ENCODE measurements at regions not wholly inside any gene's neighbourhood (a gene's known extent, or its start where the extent isn't known, plus 50 kb on each side); places are given as distances from the start of the nearest gene placed in this dataset.
"Not testable (repeated sequence)": the region's sequence is repeated elsewhere in the genome, so short reads cannot be mapped to it uniquely, and the experiment has no call there.

GRCh38 chr7:142602756-142603155 lies 146.5 kb upstream of the PRSS1 start:
- DNase-seq, result no peak

GRCh38 chr7:142602183-142602582 lies 147.1 kb upstream of the PRSS1 start:
- DNase-seq, result no peak

GRCh38 chr7:142598297-142598696 lies 151.0 kb upstream of the PRSS1 start:
- no peak for DNase-seq

- DNase-seq, result no peak
These were observed 151.7 kb upstream of the PRSS1 start for GRCh38 chr7:142597547-142597946.

- DNase-seq, result no peak
These were observed 153.3 kb upstream of the PRSS1 start for GRCh38 chr7:142595816-142596516.

GRCh38 chr7:142594078-142594477 lies 155.2 kb upstream of the PRSS1 start:
- no peak for DNase-seq

GRCh38 chr7:142593106-142593505 lies 156.2 kb upstream of the PRSS1 start:
- no peak for DNase-seq

GRCh38 chr7:142592664-142593063 lies 156.6 kb upstream of the PRSS1 start:
- no peak for DNase-seq

- no peak for DNase-seq
These were observed 157.0 kb upstream of the PRSS1 start for GRCh38 chr7:142592231-142592630.

- DNase-seq, result no peak
These were observed 158.3 kb upstream of the PRSS1 start for GRCh38 chr7:142590830-142591457.

GRCh38 chr7:142590077-142590476 lies 159.2 kb upstream of the PRSS1 start:
- no peak for DNase-seq

- peak; percentile 84 to 93 (median 92) for DNase-seq
These were observed 161.6 kb upstream of the PRSS1 start for GRCh38 chr7:142587578-142588191.

- no peak for DNase-seq
These were observed 162.7 kb upstream of the PRSS1 start for GRCh38 chr7:142586611-142587010.

GRCh38 chr7:142585425-142585824 lies 163.8 kb upstream of the PRSS1 start:
- DNase-seq, result no peak

GRCh38 chr7:142584765-142585164 lies 164.5 kb upstream of the PRSS1 start:
- DNase-seq, result peak in 2 of 3 donors; percentile 35 to 58

GRCh38 chr7:142583446-142583845 lies 165.8 kb upstream of the PRSS1 start:
- peak; percentile 92 to 98 (median 96) for DNase-seq

GRCh38 chr7:142582351-142582750 lies 166.9 kb upstream of the PRSS1 start:
- DNase-seq, result no peak

- peak; percentile 82 to 92 (median 87) for DNase-seq
These were observed 167.9 kb upstream of the PRSS1 start for GRCh38 chr7:142581341-142581740.

- DNase-seq, result no peak
These were observed 169.3 kb upstream of the PRSS1 start for GRCh38 chr7:142579946-142580345.

GRCh38 chr7:142575351-142575750 lies 173.9 kb upstream of the PRSS1 start:
- not testable (repeated sequence) for DNase-seq

- DNase-seq, result no peak
These were observed 177.7 kb upstream of the PRSS1 start for GRCh38 chr7:142571581-142571980.

- DNase-seq, result no peak
These were observed 179.4 kb upstream of the PRSS1 start for GRCh38 chr7:142569851-142570250.

- peak; percentile 81 to 96 (median 94) for DNase-seq
These were observed 180.7 kb upstream of the PRSS1 start for GRCh38 chr7:142568435-142569097.
